ENCODE measurements at regions not wholly inside any gene's neighbourhood (a gene's known extent, or its start where the extent isn't known, plus 50 kb on each side); places are given as distances from the start of the nearest gene placed in this dataset.

GRCh38 chr1:195394567-195394966, 1213.7 kb downstream of the KCNT2 start:
- WGBS, 2 donors, result 53 to 65% methylated on average over 1 of the region's 1 CpG
- TF ChIP-seq, protein P1, sequence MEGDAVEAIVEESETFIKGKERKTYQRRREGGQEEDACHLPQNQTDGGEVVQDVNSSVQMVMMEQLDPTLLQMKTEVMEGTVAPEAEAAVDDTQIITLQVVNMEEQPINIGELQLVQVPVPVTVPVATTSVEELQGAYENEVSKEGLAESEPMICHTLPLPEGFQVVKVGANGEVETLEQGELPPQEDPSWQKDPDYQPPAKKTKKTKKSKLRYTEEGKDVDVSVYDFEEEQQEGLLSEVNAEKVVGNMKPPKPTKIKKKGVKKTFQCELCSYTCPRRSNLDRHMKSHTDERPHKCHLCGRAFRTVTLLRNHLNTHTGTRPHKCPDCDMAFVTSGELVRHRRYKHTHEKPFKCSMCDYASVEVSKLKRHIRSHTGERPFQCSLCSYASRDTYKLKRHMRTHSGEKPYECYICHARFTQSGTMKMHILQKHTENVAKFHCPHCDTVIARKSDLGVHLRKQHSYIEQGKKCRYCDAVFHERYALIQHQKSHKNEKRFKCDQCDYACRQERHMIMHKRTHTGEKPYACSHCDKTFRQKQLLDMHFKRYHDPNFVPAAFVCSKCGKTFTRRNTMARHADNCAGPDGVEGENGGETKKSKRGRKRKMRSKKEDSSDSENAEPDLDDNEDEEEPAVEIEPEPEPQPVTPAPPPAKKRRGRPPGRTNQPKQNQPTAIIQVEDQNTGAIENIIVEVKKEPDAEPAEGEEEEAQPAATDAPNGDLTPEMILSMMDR (IDR thresholded peaks at IDR 0.05), result no peak
- no peak for TF ChIP-seq POLR2A (IDR thresholded peaks at IDR 0.05)
- Histone ChIP-seq H3K27me3 (no peaks in the 10 kb centered on the region), H3K27ac (no peak overlapping the region), H3K4me1 (no peaks in the 10 kb centered on the region), H3K4me3 (replicated peaks in 1 of 3) (no peak overlapping the region), H3K9me3 (no peaks in the 10 kb centered on the region), H3K36me3 (no peaks in the 10 kb centered on the region)
- intact Hi-C loops (cut with DNase I), result no loop called here
- no peak for DNase-seq

GRCh38 chr1:195376190-195376589, 1232.0 kb downstream of the KCNT2 start:
- H3K4me3 ChIP-seq (replicated peaks in 1 of 3), result no peak overlapping the region
- no peak for TF ChIP-seq POLR2A (IDR thresholded peaks at IDR 0.05)
- TF ChIP-seq, protein P1 (IDR thresholded peaks at IDR 0.05), result peak in 1 of 6 experiments; percentile 25
- DNase-seq, result no peak
- no peak overlapping the region for H3K27ac ChIP-seq
- no peaks in the 10 kb centered on the region for H3K9me3 ChIP-seq
- intact Hi-C loops (cut with DNase I), result no loop called here
- H3K36me3 ChIP-seq, result no peaks in the 10 kb centered on the region
- no peaks in the 10 kb centered on the region for H3K27me3 ChIP-seq
- H3K4me1 ChIP-seq, result no peaks in the 10 kb centered on the region

DNA sequence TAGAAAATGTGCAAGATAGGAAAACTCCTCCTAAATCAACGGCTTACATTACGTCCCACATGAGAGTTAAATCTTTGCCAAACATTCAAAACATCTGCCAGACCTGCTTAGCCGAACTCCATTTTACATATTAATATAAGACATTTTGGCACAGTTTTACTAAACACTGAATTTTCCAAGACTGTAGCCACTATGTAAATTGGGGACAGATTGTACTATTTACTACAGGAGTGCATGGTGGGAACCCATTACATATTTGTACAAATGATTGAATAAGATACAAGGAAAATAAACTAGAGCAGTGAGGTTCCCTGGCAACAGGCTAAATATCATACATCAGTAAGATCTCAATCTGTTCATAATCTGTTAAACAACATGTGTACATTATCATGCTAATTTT, 1234.4 kb downstream of the KCNT2 start:
- no peak overlapping the region for H3K27ac ChIP-seq
- H3K9me3 ChIP-seq, result no peaks in the 10 kb centered on the region
- no peaks in the 10 kb centered on the region for H3K36me3 ChIP-seq
- no peaks in the 10 kb centered on the region for H3K4me1 ChIP-seq
- no peak for TF ChIP-seq POLR2A (IDR thresholded peaks at IDR 0.05)
- TF ChIP-seq, protein P1 (IDR thresholded peaks at IDR 0.05), result no peak
- no peaks in the 10 kb centered on the region for H3K27me3 ChIP-seq
- DNase-seq, result no peak
- no peak overlapping the region for H3K4me3 ChIP-seq (replicated peaks in 1 of 3)
- intact Hi-C loops (cut with DNase I), result no loop called here
- WGBS, 2 donors, result 47 to 61% methylated on average over 3 of the region's 3 CpGs

GRCh38 chr1:195345149-195345548, 1263.1 kb downstream of the KCNT2 start:
- no peaks in the 10 kb centered on the region for H3K9me3 ChIP-seq
- 46 to 52% methylated on average over 8 of the region's 8 CpGs for WGBS, 2 donors

GRCh38 chr1:195337646-195338045, 1270.6 kb downstream of the KCNT2 start:
- Histone ChIP-seq H3K36me3 (no peaks in the 10 kb centered on the region), H3K4me3 (replicated peaks in 1 of 3) (no peak overlapping the region), H3K27me3 (no peaks in the 10 kb centered on the region), H3K9me3 (no peaks in the 10 kb centered on the region), H3K4me1 (no peaks in the 10 kb centered on the region), H3K27ac (no peak overlapping the region)
- intact Hi-C loops (cut with DNase I), result no loop called here
- TF ChIP-seq POLR2A (IDR thresholded peaks at IDR 0.05), result no peak
- TF ChIP-seq, protein P1 (IDR thresholded peaks at IDR 0.05), result no peak
- DNase-seq, result no peak

More at GRCh38 chr1:195345149-195345548, 1263.1 kb downstream of the KCNT2 start:
- intact Hi-C loops (cut with DNase I), result no loop called here
- no peak overlapping the region for H3K27ac ChIP-seq
- no peak for TF ChIP-seq POLR2A (IDR thresholded peaks at IDR 0.05)
- TF ChIP-seq, protein P1 (IDR thresholded peaks at IDR 0.05), result peak in 3 of 6 experiments; percentile 15 to 42 (median 25)
- H3K27me3 ChIP-seq, result no peaks in the 10 kb centered on the region
- DNase-seq, result peak; percentile 13 to 39
- H3K36me3 ChIP-seq, result no peaks in the 10 kb centered on the region
- no peak overlapping the region for H3K4me3 ChIP-seq (replicated peaks in 1 of 3)
- no peaks in the 10 kb centered on the region for H3K4me1 ChIP-seq

All from thyroid gland (tissue), 4 donors.